ENCODE measurements at regions not wholly inside any gene's neighbourhood (a gene's known extent, or its start where the extent isn't known, plus 50 kb on each side); places are given as distances from the start of the nearest gene placed in this dataset.

DNA sequence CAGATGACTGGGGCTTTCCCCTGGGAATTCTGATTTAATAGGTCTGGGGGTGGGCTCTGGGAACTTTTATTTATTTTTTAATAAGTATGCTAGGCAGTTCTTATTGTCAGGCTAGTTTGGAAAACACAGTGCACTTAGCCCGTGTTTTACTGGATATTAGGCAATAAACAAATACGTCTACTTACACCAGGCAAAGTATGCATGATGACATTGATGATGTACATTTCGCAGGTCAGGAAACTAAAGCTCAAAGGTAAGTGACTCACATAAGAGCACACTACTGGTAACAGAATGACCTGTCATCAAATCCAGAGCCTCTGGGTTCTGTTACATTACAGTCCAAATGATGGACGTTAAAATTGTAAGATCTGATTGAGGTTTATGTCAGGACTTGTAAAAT is 144.4 kb upstream of the EXOC2 start:
- no peak for TF ChIP-seq CTCF (tag by site-specific recombination; IDR thresholded peaks at IDR 0.05)
- TF ChIP-seq KLF10 (tag by site-specific recombination; IDR thresholded peaks at IDR 0.05): no peak
- TF ChIP-seq ZSCAN5A (tag by site-specific recombination; IDR thresholded peaks at IDR 0.05): no peak
- TF ChIP-seq ZIC2 (tag by site-specific recombination; IDR thresholded peaks at IDR 0.05): no peak
- no peak for TF ChIP-seq ZFP3 (tag by site-specific recombination; IDR thresholded peaks at IDR 0.05; ENCODE audit: low read depth)
